ENCODE measurements at regions not wholly inside any gene's neighbourhood (a gene's known extent, or its start where the extent isn't known, plus 50 kb on each side); places are given as distances from the start of the nearest gene placed in this dataset.
"Not testable (repeated sequence)": the region's sequence is repeated elsewhere in the genome, so short reads cannot be mapped to it uniquely, and the experiment has no call there.

GRCh38 chr22:23434198-23434830 lies 145.8 kb downstream of the IGLL1 start:
- H3K36me3 ChIP-seq (ENCODE audit: control insufficient read depth in 2 of 4, insufficient read depth in 4 of 4, low read length in 3 of 4); H3K4me2 ChIP-seq (ENCODE audit: insufficient read depth in 1 of 2, low read depth in 2 of 2, low read length in 2 of 2); H2AK5ac ChIP-seq (ENCODE audit: low read depth, low read length); H2AFZ ChIP-seq (ENCODE audit: low read length); H4K8ac ChIP-seq (ENCODE audit: extremely low read depth, insufficient read depth, low read length); POLR2A ChIA-PET (ENCODE audit: partially characterized antibody); H4K20me1 ChIP-seq (replicated peaks in 1 of 2; ENCODE audit: control insufficient read depth in 1 of 2, insufficient read depth in 2 of 2, low read length in 2 of 2); H3K9me3 ChIP-seq (ENCODE audit: insufficient read depth in 2 of 2, low read depth in 1 of 2, low read length in 1 of 2); H3K4me1 ChIP-seq (replicated peaks in 1 of 4; ENCODE audit: control insufficient read depth in 3 of 4, insufficient read depth in 4 of 4, low read length in 3 of 4); H2BK20ac ChIP-seq (ENCODE audit: low read length); H3K27ac ChIP-seq (ENCODE audit: low read depth, low read length); H3K4ac ChIP-seq (replicated peaks; ENCODE audit: insufficient read length, low read depth, low read length); H3K18ac ChIP-seq (ENCODE audit: extremely low read depth, low read length); H3K79me1 ChIP-seq (ENCODE audit: low read depth, low read length); H3K79me2 ChIP-seq (ENCODE audit: control insufficient read depth in 1 of 2, insufficient read depth in 2 of 2, low read length in 2 of 2); H3K23me2 ChIP-seq (ENCODE audit: low read depth, low read length); FAIRE-seq; H3K14ac ChIP-seq (ENCODE audit: insufficient read length); H2BK5ac ChIP-seq (ENCODE audit: low read depth, low read length); H2BK120ac ChIP-seq (replicated peaks; ENCODE audit: low read depth, low read length); H3K27me3 ChIP-seq (replicated peaks in 1 of 4; ENCODE audit: control insufficient read depth in 3 of 4, extremely low read depth in 1 of 4, insufficient read depth in 3 of 4, low read length in 3 of 4); DNase-seq (ENCODE audit: low read depth in 1 of 2, low spot score in 2 of 2); H2BK12ac ChIP-seq (ENCODE audit: low read depth, low read length); H3K56ac ChIP-seq (replicated peaks; ENCODE audit: insufficient read length, low read depth, low read length); H3K4me3 ChIP-seq (ENCODE audit: extremely low read depth in 1 of 4, insufficient read depth in 2 of 4, low read depth in 3 of 4, low read length in 4 of 4); H4K5ac ChIP-seq (ENCODE audit: insufficient read length, low read depth, low read length); H3K23ac ChIP-seq (ENCODE audit: insufficient read length); H2BK15ac ChIP-seq (ENCODE audit: low read length); H3K9ac ChIP-seq (replicated peaks in 1 of 4; ENCODE audit: extremely low read depth in 1 of 4, low read depth in 3 of 4, low read length in 3 of 4); H4K91ac ChIP-seq (replicated peaks; ENCODE audit: insufficient read length, low read length): not testable (repeated sequence)
- WGBS, 2 experiments (ENCODE audit: extremely low coverage in 1 of 2, insufficient coverage in 1 of 2, insufficient read length in 1 of 2, insufficient replicate concordance in 2 of 2, low coverage in 1 of 2, low lambda C conversion rate in 2 of 2, missing lambda C conversion rate in 1 of 2), result 97% methylated on average over 22 of the region's 29 CpGs; no CpG with 5 or more reads in 1 of the 2 experiments
- CTCF ChIA-PET (ENCODE audit: partially characterized antibody), result interaction anchor here (0.9 to 1.7 kb wide), 6 partner anchors 10 to 101 kb away, joined by 3 to 4 read pairs (median 3); no protein-coding TSS in a partner anchor

All from H1 (cell line).